NCI-H748 (cell line): ENCODE measurements at regions not wholly inside any gene's neighbourhood (a gene's known extent, or its start where the extent isn't known, plus 50 kb on each side); places are given as distances from the start of the nearest gene placed in this dataset.
"Not testable (repeated sequence)": the region's sequence is repeated elsewhere in the genome, so short reads cannot be mapped to it uniquely, and the experiment has no call there.

Source experiments
- DNase-seq: peaks from one replicate; lab custom pipeline; 2025; ENCODE audit not compliant: unreplicated experiment; lab: John Stamatoyannopoulos, UW

- no peak for DNase-seq
Observed at GRCh38 chr10:30199376-30200016, 140.1 kb upstream of the JCAD start.

GRCh38 chr10:30197186-30197585, 137.8 kb upstream of the JCAD start:
- DNase-seq = no peak

GRCh38 chr10:30196559-30196958, 137.2 kb upstream of the JCAD start:
- DNase-seq = not testable (repeated sequence)

- no peak for DNase-seq
Observed at GRCh38 chr10:30192846-30193608, 133.6 kb upstream of the JCAD start.

- no peak for DNase-seq
Observed at GRCh38 chr10:30190577-30191552, 131.5 kb upstream of the JCAD start.

- DNase-seq = no peak
Observed at GRCh38 chr10:30189238-30189580, 129.8 kb upstream of the JCAD start.

- no peak for DNase-seq
Observed at GRCh38 chr10:30188556-30189237, 129.3 kb upstream of the JCAD start.

- DNase-seq = no peak
Observed at GRCh38 chr10:30188101-30188500, 128.7 kb upstream of the JCAD start.

- no peak for DNase-seq
Observed at GRCh38 chr10:30187010-30187409, 127.6 kb upstream of the JCAD start.

- no peak for DNase-seq
Observed at GRCh38 chr10:30186371-30186875, 127.0 kb upstream of the JCAD start.

- DNase-seq = no peak
Observed at GRCh38 chr10:30185916-30186315, 126.5 kb upstream of the JCAD start.

- no peak for DNase-seq
Observed at GRCh38 chr10:30185341-30185740, 126.0 kb upstream of the JCAD start.

GRCh38 chr10:30184397-30185033, 125.1 kb upstream of the JCAD start:
- DNase-seq = no peak

GRCh38 chr10:30183055-30183402, 123.6 kb upstream of the JCAD start:
- DNase-seq = no peak

- DNase-seq = no peak
Observed at GRCh38 chr10:30182191-30183054, 123.0 kb upstream of the JCAD start.

- DNase-seq = no peak
Observed at GRCh38 chr10:30178356-30178964, 119.1 kb upstream of the JCAD start.

- DNase-seq = no peak
Observed at GRCh38 chr10:30176776-30177533, 117.6 kb upstream of the JCAD start.

- DNase-seq = no peak
Observed at GRCh38 chr10:30176182-30176581, 116.8 kb upstream of the JCAD start.
